NCI-H2029 treated with DMSO at 0.1 percent for 48 hours (cell line): ENCODE measurements at regions not wholly inside any gene's neighbourhood (a gene's known extent, or its start where the extent isn't known, plus 50 kb on each side); places are given as distances from the start of the nearest gene placed in this dataset.

Experiments
- DNase-seq: peaks from one replicate; lab custom pipeline; 2025; lab: John Stamatoyannopoulos, UW

DNA sequence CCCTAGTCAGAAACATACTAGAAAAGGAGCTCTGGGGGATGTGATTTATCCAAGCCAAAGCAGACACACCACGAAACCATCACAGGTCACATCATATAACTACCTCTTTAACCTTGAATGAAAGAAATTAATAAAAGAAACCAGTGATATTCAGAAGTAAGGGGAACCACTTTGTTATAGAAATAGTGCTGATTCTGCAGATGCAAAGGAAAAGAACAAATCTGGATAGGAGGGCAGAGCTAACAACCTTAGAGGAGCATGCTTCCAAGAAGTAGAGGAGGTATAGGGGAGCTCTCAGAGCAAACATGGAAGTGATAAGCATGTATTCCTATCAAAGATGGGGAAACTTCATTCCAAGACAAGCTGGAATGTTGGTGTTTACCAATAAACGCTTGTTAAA lies 117.0 kb upstream of the MDM1 start:
- DNase-seq = no peak

GRCh38 chr12:68450947-68451260 lies 118.7 kb upstream of the MDM1 start:
- no peak for DNase-seq

DNA sequence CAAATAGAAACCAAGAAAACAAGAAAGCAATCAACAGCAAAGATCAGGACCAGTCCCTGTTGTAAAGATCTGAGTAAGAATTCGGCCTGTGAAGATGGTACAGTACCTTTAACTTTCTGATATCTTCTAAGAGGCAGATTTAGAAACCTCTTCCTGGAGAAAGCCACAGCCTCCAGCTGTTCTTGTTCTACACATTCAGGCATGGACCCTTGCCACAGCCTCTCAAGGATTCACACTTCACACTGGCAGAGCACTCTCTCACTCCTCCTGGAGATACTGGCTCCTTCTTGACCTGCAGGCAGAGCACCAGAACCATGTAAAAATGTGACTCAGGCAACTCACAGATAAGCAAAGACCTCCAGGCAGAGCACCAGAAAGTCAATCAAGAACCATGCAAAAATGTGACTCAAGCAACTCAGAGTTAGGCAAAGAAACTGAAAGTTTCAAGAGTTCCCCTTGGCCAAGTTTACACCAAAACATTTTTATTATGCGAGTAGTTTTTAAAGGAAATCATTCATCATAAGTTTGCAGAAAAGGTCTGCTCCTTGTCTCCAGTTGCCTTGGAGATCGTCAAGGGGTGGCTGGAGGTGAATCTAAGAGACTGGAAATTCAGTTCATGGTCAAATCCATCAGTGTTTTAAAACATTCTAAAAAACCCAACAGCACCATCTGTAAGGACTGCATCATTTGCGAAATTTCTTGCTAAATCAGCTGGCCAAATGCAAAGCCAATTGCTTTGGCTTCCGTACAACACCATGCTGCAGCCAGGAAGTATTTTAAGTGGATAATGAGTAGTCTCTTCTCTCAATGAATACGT lies 119.3 kb upstream of the MDM1 start:
- no peak for DNase-seq

DNA sequence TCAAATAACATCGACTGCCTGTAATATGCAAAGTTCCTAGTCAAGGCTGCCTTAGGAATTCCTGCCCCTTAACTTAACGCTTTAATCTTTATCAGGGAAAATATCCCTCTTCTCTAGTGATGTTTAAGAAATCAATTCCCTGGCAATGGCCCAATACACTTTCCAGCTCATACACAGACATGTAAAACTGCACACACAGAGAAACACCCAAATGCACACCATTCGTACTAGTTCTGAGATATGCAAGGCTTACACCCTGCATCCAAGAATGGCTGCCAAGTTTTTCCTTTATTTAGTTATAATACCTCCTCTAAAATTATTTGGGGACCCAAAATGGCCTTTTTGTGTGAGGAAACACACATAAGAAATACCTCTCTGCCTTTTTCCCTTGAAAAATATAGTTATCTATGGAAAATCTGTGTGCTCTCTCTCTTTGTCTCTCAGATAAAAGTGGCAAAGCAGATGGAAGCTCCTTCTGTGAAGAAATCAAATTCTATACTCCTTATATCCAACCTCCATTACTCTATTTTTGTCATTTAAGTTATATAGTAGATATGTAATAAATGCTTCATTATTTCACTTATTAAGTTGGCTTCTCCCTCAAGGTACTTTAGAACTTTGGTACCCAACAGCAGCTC lies 120.0 kb upstream of the MDM1 start:
- DNase-seq = peak; percentile 20

DNA sequence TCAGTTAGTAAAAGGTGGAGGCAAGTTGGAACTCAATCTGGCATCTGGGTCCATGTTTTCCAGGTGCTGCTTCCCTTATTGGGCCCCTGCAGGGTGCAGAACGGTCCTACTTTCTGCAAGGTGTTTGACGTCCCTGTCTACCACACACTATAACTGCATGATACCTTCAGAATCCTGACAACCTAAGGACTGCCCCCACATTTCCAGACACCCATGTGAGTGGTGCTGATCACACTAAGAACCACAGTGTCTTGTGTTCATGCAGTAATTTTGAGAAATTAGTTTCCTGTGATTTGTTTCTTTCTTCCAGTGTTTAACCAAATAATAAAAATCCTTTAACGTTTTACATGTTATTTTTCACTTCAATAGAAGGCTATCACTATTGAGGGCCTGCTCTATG lies 121.1 kb upstream of the MDM1 start:
- DNase-seq = no peak

DNA sequence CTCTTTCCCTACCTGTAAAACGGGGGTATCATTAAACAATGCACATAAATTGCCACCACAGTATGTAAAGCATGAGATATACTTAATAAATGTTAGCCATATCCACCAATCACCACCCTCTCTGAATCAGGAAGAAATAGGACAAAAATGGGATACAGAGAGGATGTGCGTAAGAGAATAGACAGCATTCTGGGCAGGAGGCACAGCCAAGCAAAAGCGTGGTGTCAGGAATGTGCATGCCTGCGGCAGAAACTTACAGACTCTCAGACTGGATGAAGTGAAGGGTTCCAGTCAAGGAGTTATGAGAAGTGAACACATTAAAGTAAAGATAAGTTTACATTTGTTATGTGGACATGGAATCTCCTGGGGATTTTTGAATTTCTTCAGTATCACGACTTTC lies 121.7 kb upstream of the MDM1 start:
- no peak for DNase-seq

DNA sequence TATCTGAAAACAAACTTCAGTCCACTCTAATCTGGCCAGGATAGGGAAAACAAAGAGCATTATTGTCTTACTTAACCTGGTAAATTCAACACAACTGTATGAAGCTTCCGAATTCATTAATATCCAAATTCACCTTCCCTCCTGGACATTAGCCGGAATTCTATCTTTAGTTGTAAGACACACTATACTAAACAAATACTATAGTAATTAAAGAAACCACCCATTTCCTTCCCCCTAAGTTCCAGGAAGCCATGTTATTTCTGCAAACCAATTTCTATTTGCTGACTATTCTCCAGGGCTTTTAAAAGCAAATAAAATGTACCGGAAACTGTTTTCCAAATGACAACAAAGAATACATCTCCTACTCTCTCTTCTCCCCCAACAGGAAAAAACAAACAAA lies 122.7 kb upstream of the MDM1 start:
- peak; percentile 29 for DNase-seq

DNA sequence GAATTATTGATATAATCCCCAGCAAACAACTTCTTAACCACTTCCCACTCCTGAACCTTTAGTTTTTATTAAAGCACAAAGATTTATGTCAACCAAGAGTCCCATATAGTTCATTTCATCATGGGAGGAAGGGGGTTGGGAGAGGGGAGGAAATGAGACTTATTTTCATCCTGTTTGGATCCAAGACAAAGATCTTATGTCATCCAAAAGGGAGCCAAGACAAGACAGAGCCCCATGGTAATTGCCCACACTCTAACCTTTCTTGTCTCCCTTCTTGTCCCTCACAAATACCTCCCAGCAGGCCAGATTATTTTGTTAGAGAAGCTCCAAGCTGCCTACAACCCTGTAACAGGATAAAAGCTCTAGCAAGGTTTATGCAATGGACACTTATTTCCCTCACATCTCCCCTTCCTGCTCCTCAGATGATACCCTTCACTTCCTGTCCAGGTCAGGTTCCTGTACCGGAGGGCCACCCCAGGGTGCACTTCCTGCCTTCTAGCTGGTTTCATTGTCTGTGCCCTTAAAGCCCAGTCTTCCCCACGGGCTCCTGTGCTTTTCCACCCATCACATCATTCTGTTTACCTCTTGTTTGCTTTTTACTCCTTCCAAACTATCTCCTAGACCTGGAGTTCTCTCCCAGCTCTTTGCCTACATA lies 123.7 kb upstream of the MDM1 start:
- DNase-seq = no peak

GRCh38 chr12:68458866-68459265 lies 126.7 kb upstream of the MDM1 start:
- DNase-seq = no peak

DNA sequence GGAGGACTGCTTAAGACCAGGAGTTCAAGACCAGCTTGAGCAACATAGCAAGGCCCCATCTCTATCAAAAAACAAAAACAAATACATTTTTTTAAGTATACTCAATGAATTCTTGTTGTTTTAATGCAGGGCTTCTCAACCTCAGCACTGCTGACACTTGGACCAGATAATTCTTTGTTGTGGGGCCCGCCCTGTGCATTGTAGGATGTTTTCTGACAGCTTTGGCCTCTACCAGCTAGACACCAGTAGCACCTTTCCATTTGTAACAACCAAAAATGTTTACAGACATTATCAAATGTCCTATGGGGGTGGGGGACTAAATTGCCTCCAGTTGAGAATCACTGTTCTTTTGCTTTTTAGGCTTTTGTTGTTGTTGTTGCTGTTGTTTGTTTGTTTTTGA lies 128.1 kb upstream of the MDM1 start:
- DNase-seq = no peak

DNA sequence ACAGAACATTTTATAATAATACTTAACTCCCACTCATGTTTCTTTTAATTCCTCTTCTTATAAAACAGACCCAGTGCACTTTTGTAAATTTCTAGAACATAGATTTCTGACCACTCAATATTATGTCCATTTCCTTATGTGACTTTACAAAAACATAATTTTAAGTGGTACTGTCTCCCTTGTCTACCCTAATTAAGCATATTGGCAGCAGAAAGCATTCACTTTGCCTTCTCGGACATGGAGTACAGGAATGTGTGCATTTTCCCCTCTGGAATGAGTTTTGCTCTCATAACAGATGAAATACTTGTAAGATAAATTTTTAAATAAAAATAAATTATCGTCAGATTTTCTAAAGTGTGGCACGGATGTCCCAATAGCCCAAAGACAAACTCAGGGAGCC lies 129.5 kb upstream of the MDM1 start:
- no peak for DNase-seq

DNA sequence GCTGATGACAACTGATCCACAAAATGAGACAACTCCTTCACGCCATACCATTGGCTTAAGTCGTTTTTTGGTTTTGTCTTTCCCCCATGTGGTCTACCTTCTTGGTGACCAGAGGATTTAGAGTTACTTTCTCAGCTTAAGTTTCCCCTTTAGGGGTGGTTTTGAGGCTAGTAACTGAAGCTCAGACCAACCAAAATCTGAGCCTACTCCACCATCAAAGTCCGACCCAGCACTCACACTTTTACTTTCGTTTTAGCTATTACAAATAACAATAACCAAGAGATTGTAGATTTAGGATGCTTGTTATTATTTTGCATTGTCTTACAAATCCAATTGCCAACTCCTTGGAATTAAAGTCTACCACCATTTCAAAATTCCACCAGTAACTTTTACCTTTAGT lies 130.6 kb upstream of the MDM1 start:
- DNase-seq = no peak

GRCh38 chr12:68465227-68465626 lies 133.1 kb upstream of the MDM1 start:
- DNase-seq = no peak

DNA sequence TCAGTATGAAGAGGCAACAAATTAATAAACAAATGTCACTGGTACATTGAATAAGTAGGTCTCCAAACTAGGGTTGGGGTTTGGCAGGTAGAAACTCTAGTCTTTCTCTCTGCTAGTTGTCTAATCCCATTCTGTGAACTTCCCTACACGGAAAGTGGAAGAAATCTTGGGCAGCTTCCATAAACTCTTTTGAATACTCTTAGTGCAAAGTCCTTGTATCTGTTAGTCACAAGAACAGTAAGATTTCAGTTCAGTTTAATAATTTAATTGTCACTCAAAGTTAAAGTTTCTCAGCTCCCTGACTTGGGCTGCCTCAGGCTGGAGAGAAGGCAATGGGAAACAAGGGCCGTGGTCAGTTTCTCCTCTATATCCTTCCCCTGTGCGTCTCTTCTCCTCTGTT lies 135.4 kb upstream of the MDM1 start:
- DNase-seq = no peak

DNA sequence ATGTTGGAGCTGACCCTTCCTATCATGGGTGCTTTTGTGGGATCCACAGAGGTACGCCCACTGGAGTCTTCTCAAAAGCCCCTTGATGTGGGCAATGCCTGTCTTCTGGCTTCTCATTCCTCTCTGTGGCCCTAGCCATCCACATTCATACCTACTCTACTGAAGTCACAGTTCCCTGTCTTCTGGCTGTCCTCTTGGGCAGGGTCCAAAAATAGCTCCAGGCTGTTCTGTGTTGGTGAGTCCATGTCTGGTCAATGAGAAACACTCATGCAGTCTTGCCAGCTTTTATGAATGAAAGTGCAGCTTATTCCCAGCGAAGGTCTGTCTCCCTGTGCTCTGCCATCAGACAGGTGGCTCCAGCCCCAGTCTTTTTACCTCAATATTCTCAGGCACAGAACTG lies 135.9 kb upstream of the MDM1 start:
- no peak for DNase-seq

DNA sequence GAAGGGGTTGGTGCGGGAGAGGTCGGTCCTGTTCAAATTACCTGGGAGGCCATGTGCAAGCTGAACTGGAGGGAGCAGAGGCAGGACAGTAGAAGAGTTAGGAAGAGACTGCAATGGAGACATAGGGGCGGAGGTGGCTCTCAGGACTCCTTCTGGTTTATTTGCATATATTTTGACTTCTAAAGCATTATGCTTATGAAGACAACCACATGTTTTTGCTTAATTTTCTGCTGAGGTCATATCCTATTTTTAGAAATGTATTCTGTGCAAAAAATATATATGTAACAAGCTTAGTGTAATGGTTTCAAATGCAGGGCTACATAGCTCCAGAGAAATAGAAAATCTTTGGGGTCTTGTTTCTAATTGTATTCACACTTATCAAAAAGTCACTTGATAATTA lies 137.0 kb upstream of the MDM1 start:
- DNase-seq = no peak

GRCh38 chr12:68470664-68471328 lies 138.6 kb upstream of the MDM1 start:
- no peak for DNase-seq

- DNase-seq = no peak
Measured at GRCh38 chr12:68474467-68475204, 136.1 kb upstream of the RAP1B start.

GRCh38 chr12:68476794-68477193 lies 133.9 kb upstream of the RAP1B start:
- no peak for DNase-seq

- no peak for DNase-seq
Measured at GRCh38 chr12:68477261-68477772, 133.4 kb upstream of the RAP1B start.

DNA sequence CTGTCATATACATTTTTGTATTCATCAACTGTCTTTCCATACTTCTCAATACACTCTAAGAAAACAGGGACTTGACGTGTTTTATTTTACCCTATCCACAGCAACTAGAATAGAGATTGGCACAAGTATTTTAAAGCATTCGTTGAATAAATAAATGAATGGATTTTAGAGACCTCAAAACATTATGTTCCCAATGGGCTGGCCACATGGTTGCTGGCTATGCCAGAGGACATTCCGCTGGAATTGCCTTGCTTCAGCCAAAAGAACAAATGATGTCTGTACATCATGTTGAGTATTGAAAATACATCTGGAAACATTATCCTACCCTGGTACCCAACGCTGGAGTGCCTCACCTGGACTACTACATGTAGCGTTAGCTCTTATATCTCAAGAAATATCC lies 132.8 kb upstream of the RAP1B start:
- DNase-seq = no peak
